PC-9 (cell line): ENCODE measurements at regions not wholly inside any gene's neighbourhood (a gene's known extent, or its start where the extent isn't known, plus 50 kb on each side); places are given as distances from the start of the nearest gene placed in this dataset.

Experiments used
- EZH2 ChIP-seq: fragments of 200-600 bp; sonication (generic); IDR thresholded peaks from 2 replicates; pipeline ENCODE4 v1.8.0; 2017; ENCODE audit warnings: antibody characterized with exemption, low read depth
- TF ChIP-seq, protein P1 (sequence below): fragments of 200-600 bp; sonication (generic); conservative IDR thresholded peaks from 2 replicates; pipeline ENCODE4 v1.6.1; 2017; ENCODE audit warnings: mixed run types, antibody characterized with exemption, mild to moderate bottlenecking, moderate library complexity

DNA sequence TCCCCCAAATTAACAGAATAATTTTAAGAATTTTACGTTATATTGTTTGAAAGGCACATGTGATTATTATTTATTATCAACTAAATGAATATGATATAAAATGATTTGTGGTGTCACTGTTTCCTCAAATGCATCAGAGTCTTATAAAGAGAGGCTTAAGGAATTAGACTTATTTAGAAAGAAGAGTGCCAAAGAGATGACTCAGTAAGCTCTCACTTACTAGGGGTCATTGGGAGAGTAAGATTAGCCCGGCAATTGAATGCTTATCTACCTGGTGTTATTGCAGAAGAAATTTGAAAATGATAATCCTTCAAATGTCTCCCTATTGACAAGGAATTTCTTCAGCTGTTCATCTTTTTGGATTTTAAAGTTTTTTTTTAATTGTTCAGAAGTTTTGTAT lies 408.7 kb downstream of the OXSM start:
- TF ChIP-seq, protein P1, sequence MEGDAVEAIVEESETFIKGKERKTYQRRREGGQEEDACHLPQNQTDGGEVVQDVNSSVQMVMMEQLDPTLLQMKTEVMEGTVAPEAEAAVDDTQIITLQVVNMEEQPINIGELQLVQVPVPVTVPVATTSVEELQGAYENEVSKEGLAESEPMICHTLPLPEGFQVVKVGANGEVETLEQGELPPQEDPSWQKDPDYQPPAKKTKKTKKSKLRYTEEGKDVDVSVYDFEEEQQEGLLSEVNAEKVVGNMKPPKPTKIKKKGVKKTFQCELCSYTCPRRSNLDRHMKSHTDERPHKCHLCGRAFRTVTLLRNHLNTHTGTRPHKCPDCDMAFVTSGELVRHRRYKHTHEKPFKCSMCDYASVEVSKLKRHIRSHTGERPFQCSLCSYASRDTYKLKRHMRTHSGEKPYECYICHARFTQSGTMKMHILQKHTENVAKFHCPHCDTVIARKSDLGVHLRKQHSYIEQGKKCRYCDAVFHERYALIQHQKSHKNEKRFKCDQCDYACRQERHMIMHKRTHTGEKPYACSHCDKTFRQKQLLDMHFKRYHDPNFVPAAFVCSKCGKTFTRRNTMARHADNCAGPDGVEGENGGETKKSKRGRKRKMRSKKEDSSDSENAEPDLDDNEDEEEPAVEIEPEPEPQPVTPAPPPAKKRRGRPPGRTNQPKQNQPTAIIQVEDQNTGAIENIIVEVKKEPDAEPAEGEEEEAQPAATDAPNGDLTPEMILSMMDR = no peak
- no peak for TF ChIP-seq EZH2
